NT2/D1 (cell line): ENCODE measurements at regions not wholly inside any gene's neighbourhood (a gene's known extent, or its start where the extent isn't known, plus 50 kb on each side); places are given as distances from the start of the nearest gene placed in this dataset.
"Not testable (repeated sequence)": the region's sequence is repeated elsewhere in the genome, so short reads cannot be mapped to it uniquely, and the experiment has no call there.

Experiments used
- DNase-seq: peaks from one replicate; pipeline ENCODE4 v3.0.0-alpha.2; 2011; ENCODE audit warnings: low read depth, low spot score
- H3K27me3 ChIP-seq: 2 replicates; pipeline ENCODE4 v1.6.0; 2011; ENCODE audit warnings: mild to moderate bottlenecking; ENCODE audit not compliant: insufficient read length, insufficient read depth
- H3K36me3 ChIP-seq: 2 replicates; pipeline ENCODE4 v1.6.1; 2011; ENCODE audit warnings: mild to moderate bottlenecking, low read length, mixed read lengths; ENCODE audit not compliant: insufficient read depth, insufficient read length
- H3K4me1 ChIP-seq: 2 replicates; pipeline ENCODE4 v1.5.1; 2011; ENCODE audit not compliant: insufficient read depth, insufficient read length
- H3K4me3 ChIP-seq: 2 replicates; pipeline ENCODE4 v1.5.1; 2011; ENCODE audit warnings: low read depth; ENCODE audit not compliant: insufficient read length
- H3K9ac ChIP-seq: 2 replicates; pipeline ENCODE4 v1.6.0; 2011; ENCODE audit warnings: low read depth; ENCODE audit not compliant: insufficient read length
- H3K9me3 ChIP-seq: 2 replicates; pipeline ENCODE4 v1.5.1; 2011; ENCODE audit warnings: mild to moderate bottlenecking, low read length; ENCODE audit not compliant: insufficient read depth
- SUZ12 ChIP-seq: IDR thresholded peaks from 2 replicates; pipeline ENCODE4 v1.6.1; 2011; ENCODE audit not compliant: insufficient read length, insufficient read depth; ENCODE audit errors: extremely low read depth
- YY1 ChIP-seq: IDR thresholded peaks from 2 replicates; pipeline ENCODE4 v1.6.1; 2011; ENCODE audit not compliant: insufficient read length, insufficient read depth
- ZNF274 ChIP-seq: IDR thresholded peaks from 2 replicates; pipeline ENCODE4 v1.6.1; 2011; ENCODE audit warnings: mild to moderate bottlenecking, low read depth, low read length

- H3K9me3 ChIP-seq: no peaks in the 10 kb centered on the region
- DNase-seq: no peak
- H3K4me1 ChIP-seq: no peaks in the 10 kb centered on the region
- no peak overlapping the region for H3K9ac ChIP-seq
- H3K4me3 ChIP-seq: no peak overlapping the region
- no peaks in the 10 kb centered on the region for H3K36me3 ChIP-seq
- TF ChIP-seq YY1 (no peak), ZNF274 (no peak), SUZ12 (no peak)
- no peaks in the 10 kb centered on the region for H3K27me3 ChIP-seq
Measured at GRCh38 chr3:31193429-31193828, 299.0 kb upstream of the GADL1 start.

GRCh38 chr3:31193871-31194270 is 299.4 kb upstream of the GADL1 start:
- H3K27me3 ChIP-seq: no peaks in the 10 kb centered on the region
- no peaks in the 10 kb centered on the region for H3K9me3 ChIP-seq
- TF ChIP-seq YY1: no peak
- TF ChIP-seq ZNF274: no peak
- no peak for TF ChIP-seq SUZ12
- H3K4me1 ChIP-seq: no peaks in the 10 kb centered on the region
- no peak for DNase-seq
- no peak overlapping the region for H3K4me3 ChIP-seq
- H3K9ac ChIP-seq: no peak overlapping the region
- no peaks in the 10 kb centered on the region for H3K36me3 ChIP-seq

DNA sequence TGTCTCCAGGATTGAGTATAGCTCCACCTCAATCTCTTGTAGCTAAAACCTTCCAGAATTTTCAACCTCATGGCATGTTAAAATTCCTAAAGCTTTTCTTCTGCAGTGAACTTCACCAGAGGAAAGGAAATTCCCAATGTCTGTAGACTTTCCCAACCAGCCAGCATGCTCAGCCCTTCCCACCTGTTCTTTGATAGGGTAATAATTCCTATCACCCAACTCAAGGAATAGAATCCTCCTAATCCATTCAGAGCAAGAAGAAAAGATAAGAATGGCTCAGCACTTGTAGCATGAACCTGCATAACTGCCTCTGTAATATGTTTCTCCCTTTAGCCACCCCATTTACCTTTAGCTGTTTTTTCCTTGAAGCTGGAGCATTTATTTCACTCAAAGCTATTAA is 301.8 kb upstream of the GADL1 start:
- Histone ChIP-seq H3K4me1 (no peaks in the 10 kb centered on the region), H3K9me3 (no peaks in the 10 kb centered on the region), H3K36me3 (no peaks in the 10 kb centered on the region), H3K4me3 (no peak overlapping the region), H3K9ac (no peak overlapping the region), H3K27me3 (no peaks in the 10 kb centered on the region)
- TF ChIP-seq SUZ12 (no peak), YY1 (no peak), ZNF274 (no peak)
- DNase-seq: no peak

DNA sequence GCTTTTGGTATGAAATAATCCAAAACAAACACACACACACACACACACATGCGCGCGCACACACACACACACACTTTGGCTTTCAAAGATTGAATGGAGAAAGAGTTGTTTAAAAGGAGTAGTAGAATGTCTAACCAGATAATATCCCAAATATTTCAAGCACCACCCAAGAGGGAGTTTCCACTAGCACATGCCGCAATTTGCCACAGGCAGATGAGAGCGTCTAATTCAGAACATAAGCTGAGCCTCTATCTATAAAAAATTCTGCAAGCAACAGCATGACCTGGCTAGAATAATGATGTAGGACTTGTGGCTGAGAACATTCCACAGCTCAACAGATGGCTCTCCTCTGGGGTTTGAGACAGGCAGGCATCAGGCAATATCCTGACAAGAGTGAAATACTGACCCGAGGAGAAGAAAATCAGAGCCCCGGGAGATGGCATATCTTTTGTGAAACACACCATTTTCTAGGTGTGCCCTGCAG is 302.5 kb upstream of the GADL1 start:
- no peaks in the 10 kb centered on the region for H3K4me1 ChIP-seq
- no peaks in the 10 kb centered on the region for H3K27me3 ChIP-seq
- H3K4me3 ChIP-seq: no peak overlapping the region
- H3K9me3 ChIP-seq: no peaks in the 10 kb centered on the region
- TF ChIP-seq YY1 (no peak), ZNF274 (no peak), SUZ12 (no peak)
- H3K9ac ChIP-seq: no peak overlapping the region
- no peaks in the 10 kb centered on the region for H3K36me3 ChIP-seq
- DNase-seq: peak; percentile 18

DNA sequence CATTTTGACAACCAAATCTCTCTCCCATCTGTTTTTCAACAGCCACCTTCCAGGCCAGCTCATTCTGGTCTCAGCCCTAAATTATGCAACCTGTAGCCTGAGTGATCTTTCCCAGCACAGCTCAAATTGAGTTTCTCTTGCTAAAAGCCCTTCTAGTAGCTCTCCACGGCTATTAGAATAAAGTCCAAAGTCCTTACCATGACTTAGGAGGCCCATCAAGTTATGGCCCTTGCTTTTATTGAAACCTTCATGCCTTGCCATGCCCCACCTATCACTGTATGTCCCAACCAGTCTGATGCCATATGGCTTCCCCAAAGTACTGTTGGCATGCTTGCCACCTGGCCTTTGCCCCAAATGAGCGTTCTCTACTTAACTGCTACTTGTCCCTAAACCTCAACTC is 303.5 kb upstream of the GADL1 start:
- Histone ChIP-seq H3K9me3 (no peaks in the 10 kb centered on the region), H3K27me3 (no peaks in the 10 kb centered on the region), H3K9ac (no peak overlapping the region), H3K36me3 (no peaks in the 10 kb centered on the region), H3K4me1 (no peaks in the 10 kb centered on the region), H3K4me3 (no peak overlapping the region)
- no peak for DNase-seq
- no peak for TF ChIP-seq YY1
- no peak for TF ChIP-seq ZNF274
- TF ChIP-seq SUZ12: no peak

DNA sequence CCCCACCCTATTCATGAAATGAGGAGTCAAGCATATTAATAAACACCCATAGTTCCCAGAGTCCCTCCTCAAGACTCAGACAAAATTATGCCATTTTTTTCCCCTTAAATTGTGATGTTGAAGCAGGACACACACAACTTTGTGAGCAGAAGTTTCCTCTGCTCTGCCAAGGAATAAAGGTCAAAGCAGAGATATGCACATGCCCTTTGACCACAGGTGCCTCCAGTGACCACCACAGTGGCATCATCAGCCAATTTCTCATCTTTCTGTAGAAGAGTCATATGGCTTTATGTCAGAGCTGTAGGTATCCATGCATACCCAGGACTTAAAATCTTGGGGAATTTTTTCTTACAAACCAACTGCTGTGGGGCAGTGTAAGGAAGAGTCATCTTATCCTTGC is 304.4 kb upstream of the GADL1 start:
- H3K9ac ChIP-seq: no peak overlapping the region
- no peaks in the 10 kb centered on the region for H3K4me1 ChIP-seq
- no peak for TF ChIP-seq SUZ12
- TF ChIP-seq ZNF274: no peak
- TF ChIP-seq YY1: no peak
- DNase-seq: no peak
- no peaks in the 10 kb centered on the region for H3K9me3 ChIP-seq
- H3K4me3 ChIP-seq: no peak overlapping the region
- H3K36me3 ChIP-seq: no peaks in the 10 kb centered on the region
- H3K27me3 ChIP-seq: no peaks in the 10 kb centered on the region

- Histone ChIP-seq H3K4me1 (no peaks in the 10 kb centered on the region), H3K36me3 (no peaks in the 10 kb centered on the region), H3K4me3 (no peak overlapping the region), H3K9ac (no peak overlapping the region), H3K27me3 (no peaks in the 10 kb centered on the region), H3K9me3 (0 out of 2 replicates have a peak, but pooled peaks cover 5% of the 10 kb centered on the region)
- TF ChIP-seq YY1 (no peak), SUZ12 (no peak), ZNF274 (no peak)
- no peak for DNase-seq
Measured at GRCh38 chr3:31203960-31204795, 309.7 kb upstream of the GADL1 start.

DNA sequence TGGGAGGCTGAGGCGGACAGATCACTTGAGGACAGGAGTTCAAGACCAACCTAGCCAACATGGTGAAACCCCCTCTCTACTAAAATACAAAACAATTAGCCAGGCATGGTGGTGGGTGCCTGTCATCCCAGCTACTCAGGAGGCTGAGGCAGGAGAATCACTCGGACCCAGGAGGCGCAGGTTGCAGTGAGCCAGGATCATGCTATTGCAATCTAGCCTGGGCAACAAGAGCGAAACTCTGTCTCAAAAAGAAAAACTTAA is 310.3 kb upstream of the GADL1 start:
- H3K4me1 ChIP-seq, H3K9me3 ChIP-seq, DNase-seq, H3K27me3 ChIP-seq, H3K4me3 ChIP-seq, H3K9ac ChIP-seq, H3K36me3 ChIP-seq: not testable (repeated sequence)
